ENCODE measurements at regions not wholly inside any gene's neighbourhood (a gene's known extent, or its start where the extent isn't known, plus 50 kb on each side); places are given as distances from the start of the nearest gene placed in this dataset.

- TF ChIP-seq CTCF (conservative IDR thresholded peaks at IDR 0.05; ENCODE audit: low read length) (no peak), EZH2phosphoT487 (IDR thresholded peaks at IDR 0.05; ENCODE audit: borderline replicate concordance, low read depth, low read length) (no peak)
These were observed 299.1 kb upstream of the ROPN1 start for GRCh38 chr3:124291008-124291407.

Measured in OCI-LY7 (cell line).